GM19025 (cell line): ENCODE measurements at regions not wholly inside any gene's neighbourhood (a gene's known extent, or its start where the extent isn't known, plus 50 kb on each side); places are given as distances from the start of the nearest gene placed in this dataset.
"Not testable (repeated sequence)": the region's sequence is repeated elsewhere in the genome, so short reads cannot be mapped to it uniquely, and the experiment has no call there.

Experiments
- ATAC-seq: cut with Tn5 transposase; IDR thresholded peaks from one replicate; pipeline ENCODE4 v1.9.1; 2021; ENCODE audit warnings: mild to moderate bottlenecking, low read depth, moderate library complexity; ENCODE audit not compliant: unreplicated experiment

DNA sequence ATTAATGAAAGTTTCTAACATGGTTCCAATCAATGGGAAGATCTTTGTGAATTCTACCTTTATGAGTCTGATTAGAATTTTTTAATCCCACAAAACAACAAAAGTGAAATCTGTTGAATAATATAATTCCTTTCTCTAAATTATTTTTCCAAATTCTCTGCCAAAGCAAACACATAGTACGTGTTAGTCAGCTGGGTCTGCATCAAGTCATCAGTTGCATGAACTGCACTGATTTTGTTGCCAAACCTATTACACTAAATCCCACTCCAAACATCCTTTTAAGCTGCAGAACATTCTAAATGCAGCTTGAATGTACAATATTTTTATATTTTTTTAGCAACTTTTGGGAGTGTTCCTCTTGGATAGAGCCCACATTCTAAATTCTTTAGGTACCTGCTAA, 199.0 kb upstream of the HSF2 start:
- ATAC-seq = no peak

DNA sequence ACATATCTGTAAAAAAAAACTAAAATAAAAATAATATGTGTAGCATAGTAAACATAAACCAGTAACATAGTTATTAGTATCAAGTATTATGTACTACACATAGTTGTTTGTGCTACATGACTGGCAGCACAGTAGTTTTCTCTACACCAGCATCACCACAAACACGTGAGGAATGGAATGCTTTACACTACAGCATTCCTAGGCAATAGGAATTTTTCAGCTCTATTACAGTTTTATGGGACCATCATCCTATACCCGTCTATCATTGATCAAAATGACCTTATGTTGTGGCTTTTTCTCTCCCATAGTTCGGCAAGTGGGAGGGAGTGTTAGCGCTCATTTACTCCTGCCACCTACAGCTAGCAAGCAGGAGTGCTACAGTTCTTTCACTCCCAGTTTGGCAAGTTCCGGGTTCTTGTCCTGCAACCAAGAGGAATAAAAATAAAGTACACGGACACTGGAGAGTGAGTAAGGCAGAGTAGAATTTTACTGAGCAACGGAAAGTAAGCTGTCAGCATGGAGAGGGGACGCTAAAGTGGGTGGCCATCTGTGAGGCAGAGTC, 196.8 kb upstream of the HSF2 start:
- no peak for ATAC-seq

DNA sequence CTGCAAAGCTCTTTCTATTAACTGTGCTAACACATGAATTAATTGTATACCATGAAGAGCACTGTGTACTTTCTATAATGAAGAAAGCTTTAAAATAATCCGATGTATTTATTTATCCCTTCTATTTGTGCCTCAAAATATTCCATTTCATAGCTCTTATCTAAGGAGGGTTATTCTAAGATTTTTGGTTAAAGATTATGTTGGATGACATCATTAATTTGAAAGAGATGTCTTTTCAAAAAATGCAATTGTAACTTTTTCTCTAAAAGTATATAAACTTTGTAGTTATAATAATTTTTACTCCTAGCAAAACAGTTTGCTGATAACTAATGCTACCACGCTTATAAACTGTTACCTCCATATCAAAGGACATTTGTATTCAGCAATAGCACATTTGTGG, 192.4 kb upstream of the HSF2 start:
- ATAC-seq = no peak

DNA sequence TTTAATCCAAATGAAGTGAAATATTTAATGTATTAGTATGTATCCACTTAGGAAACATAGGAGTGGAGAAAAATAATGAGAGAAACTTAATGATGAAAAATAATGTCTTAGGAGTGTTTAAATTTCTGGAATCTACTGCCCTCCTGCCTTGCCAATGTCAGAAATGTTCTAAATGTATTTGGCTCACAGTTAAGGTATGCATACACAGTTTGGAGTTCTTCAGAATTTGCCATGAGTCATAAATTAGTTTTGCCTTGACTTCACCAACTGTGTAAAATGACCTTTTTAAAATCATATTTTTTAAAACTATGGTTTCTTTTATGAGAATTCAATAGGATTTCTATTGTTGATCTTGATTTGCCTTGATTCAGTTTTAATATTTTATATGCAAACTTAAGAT, 191.7 kb upstream of the HSF2 start:
- ATAC-seq = no peak

DNA sequence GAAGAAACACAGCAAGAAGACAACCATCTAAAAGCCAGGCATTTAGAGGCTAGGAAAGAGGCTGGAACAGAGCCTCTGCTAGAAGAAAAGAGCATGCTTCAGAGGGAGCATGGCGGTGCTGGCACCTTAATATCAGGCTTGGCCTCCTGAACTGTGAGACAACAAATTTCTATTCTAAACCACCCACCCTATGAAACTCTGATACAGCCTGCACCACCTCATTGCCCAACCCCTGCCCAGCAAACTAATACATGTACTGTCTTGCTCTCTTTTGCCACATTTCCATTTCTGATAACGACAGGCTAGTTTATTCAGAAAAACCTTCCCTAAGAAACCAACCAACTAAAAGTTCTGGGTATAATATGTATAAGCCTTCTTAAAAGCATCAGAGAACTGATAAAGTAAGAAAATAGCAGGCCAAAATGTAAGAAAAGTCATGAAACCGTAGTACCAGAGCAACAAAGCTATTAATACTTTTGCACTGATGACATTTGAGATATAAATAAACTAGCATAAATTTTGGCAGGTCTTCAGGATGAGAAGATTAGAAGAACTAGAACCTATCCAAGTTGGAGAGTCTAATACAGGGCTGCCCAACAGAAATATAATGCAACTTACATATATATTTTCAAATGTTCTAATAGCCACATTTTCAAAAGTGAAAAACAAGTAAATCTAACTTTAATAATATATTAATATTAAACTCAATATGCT, 184.7 kb upstream of the HSF2 start:
- ATAC-seq = no peak

DNA sequence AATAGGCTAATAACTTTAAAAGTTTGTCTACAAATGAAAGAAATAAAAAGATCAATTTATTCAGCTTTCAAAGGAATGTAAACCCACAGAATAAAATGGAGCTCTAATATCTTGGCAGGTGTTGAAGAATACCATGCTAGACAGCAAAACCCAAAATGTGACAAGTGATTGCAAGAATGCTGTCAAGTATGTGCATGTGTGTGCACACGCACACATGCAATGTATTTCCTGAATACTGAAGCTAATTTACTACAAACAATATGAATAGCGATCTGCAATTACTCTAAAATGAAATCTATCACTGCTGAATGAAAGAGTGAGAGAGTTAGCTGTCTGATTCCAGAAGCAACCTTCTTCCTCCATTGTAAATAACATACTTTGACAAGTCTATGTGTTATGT, 179.2 kb upstream of the HSF2 start:
- no peak for ATAC-seq

DNA sequence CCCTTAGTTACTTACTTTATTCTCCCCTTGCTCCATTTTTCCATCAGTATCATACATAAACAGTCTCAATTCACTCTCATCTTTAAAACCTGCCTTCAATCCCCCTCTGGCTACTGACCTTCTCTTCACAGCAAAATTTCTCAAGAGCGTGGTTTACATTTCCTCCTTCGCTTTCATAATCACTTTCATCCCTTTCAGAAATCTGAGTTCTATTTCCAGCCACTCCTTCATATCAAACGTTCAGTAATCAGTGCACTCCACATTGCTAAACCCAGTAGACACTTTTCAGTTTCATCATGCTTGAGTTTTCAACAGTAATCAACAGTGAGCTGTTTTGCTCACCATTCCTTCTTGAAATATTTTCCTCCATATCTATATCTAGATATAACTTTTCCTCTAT, 176.7 kb upstream of the HSF2 start:
- no peak for ATAC-seq

DNA sequence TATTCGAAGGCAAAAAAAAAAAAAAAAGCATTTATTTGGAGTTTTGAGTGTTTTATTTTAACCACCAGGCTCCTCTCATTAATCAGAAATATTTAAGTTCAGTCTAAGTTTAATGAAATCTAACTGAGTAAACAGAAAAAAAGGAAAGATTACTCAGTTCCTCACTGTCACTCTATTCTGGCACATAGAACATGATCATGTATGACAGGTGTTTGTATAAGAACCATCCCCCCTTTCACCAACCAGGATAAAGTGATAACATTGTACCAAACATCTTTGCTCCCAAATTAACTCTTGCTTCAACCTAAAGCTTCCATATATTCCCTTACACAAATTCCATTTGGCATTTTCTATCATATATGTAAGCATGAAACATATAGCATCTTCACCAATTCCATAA, 176.2 kb upstream of the HSF2 start:
- no peak for ATAC-seq

DNA sequence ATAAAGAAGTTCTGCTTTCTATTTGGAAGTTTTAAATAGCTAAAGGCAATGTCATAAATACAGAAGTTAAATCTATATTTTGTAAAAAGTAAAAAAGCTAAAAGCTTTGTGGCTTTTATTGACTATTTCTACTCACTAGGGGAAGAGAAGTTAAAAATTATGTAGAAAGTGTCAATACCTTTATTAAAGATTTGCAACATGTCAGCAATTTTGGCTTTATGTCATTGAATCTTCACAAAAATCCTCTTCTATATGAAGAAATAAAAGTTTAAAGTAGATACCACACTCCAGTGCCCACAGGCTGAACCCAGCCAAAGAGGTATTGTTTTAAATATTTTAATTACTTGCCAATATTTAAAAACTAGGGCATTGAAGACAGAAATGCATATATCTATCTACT, 160.6 kb upstream of the HSF2 start:
- ATAC-seq = no peak

DNA sequence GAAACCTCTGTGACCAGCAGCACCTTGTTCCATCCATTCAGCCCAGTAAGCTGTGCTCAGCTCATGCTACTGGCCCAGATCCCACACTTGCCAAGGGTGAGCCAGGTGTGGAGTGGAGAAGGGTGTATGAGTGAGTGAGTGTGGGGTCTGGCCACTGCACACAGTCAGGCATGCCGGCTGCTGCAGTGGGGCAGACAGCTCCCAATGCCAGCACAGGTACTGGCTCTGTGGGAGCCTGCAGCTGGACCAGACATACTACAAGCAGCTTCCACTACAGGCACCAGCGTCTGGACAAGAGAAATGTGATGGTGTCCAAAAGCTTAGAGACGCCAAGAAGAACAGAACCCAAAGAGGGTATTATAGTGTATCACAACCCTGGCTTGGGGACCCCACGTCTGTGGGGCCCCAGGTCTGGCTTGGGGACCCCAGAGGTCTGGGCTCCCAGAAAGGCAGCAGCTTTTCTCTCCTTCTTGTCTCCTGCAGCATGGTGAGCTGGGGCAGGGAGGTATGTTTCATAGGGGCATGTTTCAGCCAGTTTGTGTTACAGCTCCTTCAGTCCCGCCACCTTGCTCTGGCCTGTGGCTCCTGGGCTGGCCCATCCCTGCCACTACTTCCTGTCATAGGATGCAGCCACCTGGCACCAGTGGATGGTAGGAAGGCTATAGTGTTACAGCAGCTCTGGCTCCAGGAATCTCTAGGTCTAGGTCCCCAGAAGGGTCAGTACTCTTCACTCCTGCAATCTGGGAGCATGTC, 152.4 kb upstream of the HSF2 start:
- no peak for ATAC-seq

DNA sequence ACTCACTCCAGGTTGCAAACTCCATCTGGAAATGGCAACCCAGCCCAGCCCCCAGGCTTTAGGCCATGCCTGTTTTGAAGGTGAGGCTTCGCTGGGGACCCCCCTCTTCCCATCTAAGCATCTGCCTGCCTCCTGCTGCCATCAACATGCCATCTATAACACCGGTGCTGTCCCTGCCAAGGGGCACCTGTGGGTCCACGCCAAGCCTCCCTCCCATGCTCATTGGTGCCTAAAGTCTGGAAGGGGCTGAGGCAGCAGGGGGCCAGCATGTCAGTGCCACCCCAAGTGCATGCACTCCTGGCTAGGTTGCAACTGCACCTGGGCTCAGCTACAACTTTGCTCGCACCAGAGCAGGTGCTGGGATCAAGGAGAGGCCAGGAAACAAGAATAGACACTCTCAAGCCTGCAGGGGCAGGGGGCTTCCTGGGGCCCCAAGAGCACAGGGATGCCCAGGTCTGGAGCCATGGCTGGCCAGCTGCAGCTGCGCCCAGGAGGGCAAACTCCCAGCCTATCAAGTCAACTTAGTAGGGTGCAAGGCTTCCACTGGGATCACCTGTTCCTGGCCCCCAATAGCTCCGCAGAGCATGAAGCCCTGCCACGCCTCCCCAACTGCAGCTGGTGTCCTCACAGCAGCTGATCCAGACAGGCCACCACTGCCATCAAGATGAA, 151.3 kb upstream of the HSF2 start:
- ATAC-seq = no peak

DNA sequence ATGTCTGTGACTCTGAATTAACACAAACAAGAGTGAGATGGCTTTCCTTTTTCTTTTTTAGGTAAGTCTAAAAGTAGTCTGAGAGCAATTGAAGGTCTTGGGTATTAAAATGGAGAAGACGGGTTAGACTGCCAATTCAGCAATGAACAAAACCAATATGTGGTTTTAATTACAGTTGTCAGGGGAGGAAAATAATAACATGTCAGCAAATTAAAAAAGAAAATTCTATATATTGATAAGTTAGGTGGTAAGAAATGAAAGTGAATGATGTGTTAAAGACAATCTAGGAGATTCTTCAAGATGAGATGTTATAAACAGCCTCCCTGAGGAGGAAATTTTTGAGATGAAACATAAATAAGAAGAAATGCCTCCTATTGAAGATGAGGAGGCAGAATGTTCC, 150.6 kb upstream of the HSF2 start:
- ATAC-seq = no peak

DNA sequence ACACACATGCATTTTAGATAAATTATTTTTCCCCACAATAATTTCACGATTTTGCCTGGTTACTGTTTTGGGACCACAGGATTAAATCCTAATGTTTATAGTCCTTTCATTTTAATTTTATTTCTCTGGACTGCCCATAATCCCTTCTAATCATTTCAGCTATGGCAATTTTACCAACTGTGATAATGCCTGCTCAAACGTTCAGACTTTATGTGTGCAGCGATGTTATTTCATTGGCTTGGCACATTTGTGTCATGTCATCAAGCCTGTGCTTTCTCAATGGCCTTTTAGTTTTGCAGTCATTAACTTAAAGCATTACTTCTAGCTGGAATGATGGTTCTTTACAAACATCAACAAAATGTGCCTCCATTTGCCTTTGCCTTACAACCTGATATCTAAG, 140.6 kb upstream of the HSF2 start:
- no peak for ATAC-seq

DNA sequence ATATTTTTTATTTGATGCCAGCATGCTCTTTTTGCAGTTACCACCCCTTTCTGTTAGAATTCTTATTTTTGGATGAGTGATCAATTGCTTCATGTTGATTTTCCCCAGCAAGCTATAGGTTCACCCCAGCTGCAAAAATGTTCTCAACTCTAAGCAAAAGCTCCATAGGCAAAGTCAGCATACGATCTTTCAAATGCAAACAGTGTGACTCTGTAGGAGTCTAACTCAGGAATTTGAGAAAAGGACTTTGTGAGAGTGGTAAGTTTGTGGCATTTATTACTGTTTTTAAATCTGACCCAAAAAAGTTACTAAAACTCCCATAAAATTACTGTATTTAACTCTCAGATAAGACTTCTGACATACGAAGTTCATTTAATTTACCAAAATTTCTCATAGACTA, 134.9 kb upstream of the HSF2 start:
- no peak for ATAC-seq

DNA sequence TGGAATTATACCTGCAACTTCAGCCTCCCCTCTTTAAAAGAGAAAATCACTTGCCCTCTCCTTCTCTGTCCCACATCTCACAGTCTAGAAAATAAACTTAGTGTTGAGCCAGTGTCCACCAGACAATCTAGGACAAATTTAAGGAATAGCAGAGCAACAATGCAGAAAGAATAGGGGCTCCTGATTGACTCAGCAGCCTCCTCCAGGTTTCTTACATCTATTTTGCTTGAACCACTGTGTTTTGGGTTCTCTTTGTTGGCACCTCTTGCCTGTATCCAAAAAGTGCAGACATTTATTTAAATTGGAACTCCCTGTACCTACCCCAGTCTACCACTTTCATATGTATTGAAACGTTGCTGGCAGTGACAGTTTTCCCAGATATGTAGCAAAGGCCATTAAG, 133.7 kb upstream of the HSF2 start:
- ATAC-seq = no peak

DNA sequence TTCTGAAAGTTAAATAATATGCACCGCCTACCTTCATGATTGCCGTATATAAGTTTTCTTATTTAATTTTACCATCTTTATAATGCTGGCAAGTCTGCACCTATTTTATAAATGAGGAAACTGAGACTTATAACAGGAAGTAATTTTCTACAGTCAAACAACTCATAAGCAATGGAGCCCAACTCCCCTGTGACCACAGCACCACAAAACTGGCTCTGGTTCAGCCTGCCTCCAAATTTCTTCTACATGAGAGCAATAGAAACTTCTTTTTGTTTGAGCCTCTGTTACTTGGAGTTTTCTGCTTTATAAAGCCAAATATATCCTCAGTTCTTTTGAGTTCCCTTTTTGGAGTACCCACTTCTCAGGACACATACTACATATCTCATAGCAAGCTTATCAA, 131.1 kb upstream of the HSF2 start:
- ATAC-seq = no peak

DNA sequence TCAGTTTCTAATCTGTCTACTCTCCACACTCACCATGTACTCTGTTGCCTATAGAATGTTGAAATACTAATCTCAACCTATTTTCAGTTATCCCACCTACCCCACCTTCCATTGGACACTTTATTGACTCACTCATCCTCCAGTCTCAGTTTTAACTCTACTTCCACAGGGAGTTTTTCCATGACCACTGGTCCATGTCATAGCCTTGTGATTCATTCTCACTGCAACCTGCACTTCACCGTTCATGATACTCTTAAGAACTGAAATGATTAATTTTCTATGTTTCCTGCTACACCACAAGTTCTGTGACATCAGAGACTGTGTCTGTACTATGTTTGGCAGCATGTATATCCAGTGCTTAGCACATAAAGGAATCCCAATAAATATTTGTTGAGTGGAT, 122.8 kb upstream of the HSF2 start:
- no peak for ATAC-seq

DNA sequence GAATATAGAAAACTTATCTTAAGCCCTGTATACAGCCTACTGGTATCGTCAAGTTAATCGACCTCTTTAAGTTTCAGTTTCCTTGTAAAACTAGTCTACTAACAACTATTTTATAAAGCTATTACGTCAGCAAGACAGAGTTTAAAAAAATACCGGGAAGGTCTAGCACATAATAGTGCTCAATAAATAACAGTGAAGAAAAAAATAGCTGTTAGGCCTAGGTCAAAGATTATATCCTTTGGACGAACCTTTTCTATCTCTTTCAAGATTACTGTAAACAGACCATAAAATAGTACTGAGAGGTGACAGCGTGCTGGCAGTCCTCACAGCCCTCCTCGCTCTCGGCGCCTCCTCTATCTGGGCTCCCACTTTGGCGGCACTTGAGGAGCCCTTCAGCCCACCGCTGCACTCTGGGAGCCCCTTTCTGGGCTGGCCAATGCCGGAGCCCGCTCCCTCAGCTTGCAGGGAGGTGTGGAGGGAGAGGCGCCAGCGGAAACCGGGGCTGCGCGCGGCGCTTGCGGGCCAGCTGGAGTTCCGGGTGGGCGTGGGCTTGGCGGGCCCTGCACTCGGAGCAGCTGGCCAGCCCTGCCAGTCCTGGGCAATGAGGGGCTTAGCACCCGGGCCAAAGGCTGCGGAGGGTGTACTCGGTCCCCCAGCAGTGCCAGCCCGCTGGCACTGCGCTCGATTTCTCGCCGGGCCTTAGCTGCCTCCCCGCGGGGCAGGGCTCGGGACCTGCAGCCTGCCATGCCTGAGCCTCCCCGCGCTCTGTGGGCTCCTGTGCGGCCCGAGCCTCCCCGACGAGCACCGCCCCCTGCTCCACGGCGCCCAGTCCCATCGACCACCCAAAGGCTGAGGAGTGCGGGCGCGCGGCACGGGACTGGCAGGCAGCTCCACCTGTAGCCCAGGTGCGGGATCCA, 119.1 kb upstream of the HSF2 start:
- ATAC-seq = not testable (repeated sequence)

DNA sequence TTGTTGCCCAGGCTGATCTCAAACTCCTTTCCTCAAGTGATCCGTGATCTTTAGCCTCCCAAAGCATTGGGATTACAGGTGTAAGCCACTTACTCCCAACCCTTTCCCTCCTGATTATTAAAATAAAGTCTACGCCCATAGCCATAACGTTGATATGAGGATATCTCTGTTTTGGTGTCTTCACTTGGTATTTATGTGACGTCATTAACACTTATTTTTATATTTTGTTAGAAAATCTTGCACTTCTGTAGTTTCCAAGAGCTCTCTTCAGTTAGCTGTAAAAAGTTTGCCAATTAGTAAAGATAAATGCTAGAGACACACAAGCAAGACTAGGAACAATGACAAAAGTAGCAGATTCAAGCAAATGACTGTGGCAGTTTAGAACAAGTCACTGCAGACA, 115.6 kb upstream of the HSF2 start:
- no peak for ATAC-seq

DNA sequence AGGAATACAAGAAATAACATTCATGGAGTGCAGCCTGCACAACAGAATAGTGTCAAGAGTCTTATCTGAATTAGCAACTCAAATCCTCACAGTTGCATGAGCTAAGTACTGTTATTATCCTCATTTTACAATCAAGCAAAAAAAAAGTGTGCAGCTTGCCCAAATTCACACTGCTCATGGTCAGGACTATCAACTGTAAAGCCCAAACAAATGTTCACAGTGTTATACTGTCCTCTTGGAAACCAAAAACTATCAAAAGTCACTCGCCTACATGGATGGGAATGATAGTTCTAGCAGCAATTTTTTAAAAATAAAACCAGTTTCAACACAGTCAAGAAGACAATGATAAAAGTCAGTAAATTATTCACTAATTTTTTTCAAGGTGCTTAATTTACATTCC, 114.6 kb upstream of the HSF2 start:
- no peak for ATAC-seq
